SK-N-SH (cell line): ENCODE measurements at regions not wholly inside any gene's neighbourhood (a gene's known extent, or its start where the extent isn't known, plus 50 kb on each side); places are given as distances from the start of the nearest gene placed in this dataset.

Experiments used
- CTCF ChIA-PET: fragments of 300-600, 350-600 bp; formaldehyde crosslinking; extraction: SDS; loops from one replicate; lab custom pipeline; 2021; lab: Yijun Ruan, JAX
- POLR2A ChIA-PET: fragments of 350-600 bp; sonication (Branson Sonifier 250); formaldehyde crosslinking; extraction: SDS; loops from one replicate; lab custom pipeline; 2020; ENCODE audit warnings: antibody characterized with exemption, inconsistent platforms; lab: Yijun Ruan, JAX
- DNase-seq: peaks from one replicate; pipeline ENCODE4 v3.0.0; 2012
- H2AFZ ChIP-seq: fragments of 200-600 bp; sonication (generic); 2 replicates; pipeline ENCODE4 v1.8.1; 2016; ENCODE audit warnings: antibody characterized with exemption, mild to moderate bottlenecking, low read depth
- H3F3A ChIP-seq: fragments of 200-600 bp; sonication (generic); replicated peaks from 2 replicates; pipeline ENCODE3; 2016; ENCODE audit warnings: antibody characterized with exemption, mild to moderate bottlenecking; ENCODE audit not compliant: insufficient read depth
- H3K27ac ChIP-seq, 2 experiments: fragments of 200-500 bp in 1 of 2; fragments of 200-600 bp in 1 of 2; sonication (Bioruptor generic) in 1 of 2; sonication (generic), shearing (Covaris generic) in 1 of 2; 2 replicates each; pipeline versions ENCODE4 v1.5.1 to v1.6.1; 2014 to 2016; ENCODE audit warnings: low read depth in 2 of 2, inconsistent platforms in 1 of 2, low read length in 1 of 2, mild to moderate bottlenecking in 1 of 2, mixed read lengths in 1 of 2
- H3K27me3 ChIP-seq: fragments of 200-600 bp; sonication (generic), shearing (Covaris generic); 2 replicates; pipeline ENCODE4 v1.6.1; 2016; ENCODE audit warnings: mixed run types; ENCODE audit not compliant: insufficient read depth
- H3K36me3 ChIP-seq, 2 experiments: fragments of 200-500 bp in 1 of 2; fragments of 200-600 bp in 1 of 2; sonication (Bioruptor generic) in 1 of 2; sonication (generic) in 1 of 2; replicated peaks in 1 of 2; 2 replicates each; pipeline versions ENCODE3 to v1.5.1; 2014 to 2016; ENCODE audit warnings: low read length in 1 of 2, mild to moderate bottlenecking in 1 of 2; ENCODE audit not compliant: insufficient read depth in 2 of 2, control insufficient read depth in 1 of 2
- H3K4me1 ChIP-seq, 2 experiments: fragments of 200-500 bp in 1 of 2; fragments of 200-600 bp in 1 of 2; sonication (Bioruptor generic) in 1 of 2; sonication (generic), shearing (Covaris generic) in 1 of 2; 2 replicates each; pipeline versions ENCODE4 v1.5.1 to v1.6.1; 2014 to 2016; ENCODE audit warnings: low read depth in 1 of 2, low read length in 1 of 2, mixed run types in 1 of 2; ENCODE audit not compliant: insufficient read depth in 2 of 2, control insufficient read depth in 1 of 2
- H3K4me2 ChIP-seq: fragments of 200-600 bp; sonication (generic), shearing (Covaris generic); 2 replicates; pipeline ENCODE4 v1.6.1; 2017; ENCODE audit warnings: mixed run types
- H3K4me3 ChIP-seq, 2 experiments: fragments of 200-500 bp in 1 of 2; fragments of 200-600 bp in 1 of 2; sonication (Bioruptor generic) in 1 of 2; sonication (generic), shearing (Covaris generic) in 1 of 2; 2 replicates each; pipeline versions ENCODE4 v1.5.1 to v1.8.1; 2014 to 2016; ENCODE audit warnings: low read depth in 2 of 2, inconsistent platforms in 1 of 2, low read length in 1 of 2, mild to moderate bottlenecking in 1 of 2, mixed read lengths in 1 of 2, moderate library complexity in 1 of 2
- H3K79me2 ChIP-seq: fragments of 200-600 bp; sonication (generic); 2 replicates; pipeline ENCODE4 v1.8.1; 2017; ENCODE audit warnings: mild to moderate bottlenecking; ENCODE audit not compliant: insufficient read depth
- H3K9ac ChIP-seq: fragments of 200-600 bp; sonication (generic); 2 replicates; pipeline ENCODE4 v1.6.1; 2017; ENCODE audit warnings: mixed run types
- H3K9me2 ChIP-seq: fragments of 200-600 bp; sonication (generic); 2 replicates; pipeline ENCODE4 v1.6.1; 2017; ENCODE audit warnings: mixed run types
- H3K9me3 ChIP-seq: fragments of 200-600 bp; sonication (generic); 2 replicates; pipeline ENCODE4 v1.6.1; 2017; ENCODE audit warnings: mixed run types, mild to moderate bottlenecking, moderate library complexity
- H4K20me1 ChIP-seq: fragments of 200-600 bp; sonication (generic); 2 replicates; pipeline ENCODE4 v1.6.1; 2017; ENCODE audit warnings: mild to moderate bottlenecking, mixed run types; ENCODE audit not compliant: insufficient read depth
- ELF1 ChIP-seq: IDR thresholded peaks from 2 replicates; pipeline ENCODE4 v1.4.0; 2012
- EP300 ChIP-seq, 2 experiments: IDR thresholded peaks; 2 replicates each; pipeline versions ENCODE4 v1.4.0 to v1.6.1; 2012; ENCODE audit warnings: borderline replicate concordance in 1 of 2, low read depth in 1 of 2, low read length in 1 of 2
- EZH2phosphoT487 ChIP-seq: fragments of 200-600 bp; sonication (generic); IDR thresholded peaks from 2 replicates; pipeline ENCODE4 v1.6.1; 2017; ENCODE audit warnings: low read depth, mixed run types, mild to moderate bottlenecking, antibody characterized with exemption, moderate library complexity, borderline replicate concordance
- FOXJ3 ChIP-seq: sonication (generic); formaldehyde crosslinking; IDR thresholded peaks from 2 replicates; pipeline ENCODE4 v1.5.1; 2020; ENCODE audit warnings: mild to moderate bottlenecking, missing genetic modification reagents
- FOXM1 ChIP-seq: IDR thresholded peaks from 2 replicates; pipeline ENCODE4 v1.4.0; 2012; ENCODE audit warnings: low read depth, mild to moderate bottlenecking
- MXI1 ChIP-seq: IDR thresholded peaks from 2 replicates; pipeline ENCODE4 v1.6.1; 2012; ENCODE audit warnings: mild to moderate bottlenecking, low read depth, low read length, improper control_type of control experiment
- NFIC ChIP-seq: IDR thresholded peaks from 2 replicates; pipeline ENCODE4 v1.4.0; 2012; ENCODE audit warnings: borderline replicate concordance
- NRF1 ChIP-seq: IDR thresholded peaks from 2 replicates; pipeline ENCODE4 v1.6.1; 2012; ENCODE audit warnings: low read depth, mild to moderate bottlenecking, low read length
- RCOR1 ChIP-seq: fragments of 150-350 bp; IDR thresholded peaks from 2 replicates; pipeline ENCODE4 v1.6.1; 2017; ENCODE audit warnings: antibody characterized with exemption, low read length
- RFX5 ChIP-seq: IDR thresholded peaks from 2 replicates; pipeline ENCODE4 v1.6.1; 2012; ENCODE audit warnings: mild to moderate bottlenecking, improper control_type of control experiment, low read length
- RXRA ChIP-seq: IDR thresholded peaks from 2 replicates; pipeline ENCODE4 v1.4.0; 2012; ENCODE audit warnings: low read depth, mild to moderate bottlenecking, borderline replicate concordance
- SIN3A ChIP-seq: IDR thresholded peaks from 2 replicates; pipeline ENCODE4 v1.6.1; 2012; ENCODE audit warnings: low read depth, mild to moderate bottlenecking, low read length, moderate library complexity, borderline replicate concordance
- TAF1 ChIP-seq: IDR thresholded peaks from 2 replicates; pipeline ENCODE4 v1.6.1; 2012; ENCODE audit warnings: low read depth, mild to moderate bottlenecking, low read length, moderate library complexity, borderline replicate concordance
- TCF12 ChIP-seq: IDR thresholded peaks from 2 replicates; pipeline ENCODE4 v1.4.0; 2012
- TEAD4 ChIP-seq: IDR thresholded peaks from 2 replicates; pipeline ENCODE4 v1.4.0; 2012; ENCODE audit warnings: mild to moderate bottlenecking, borderline replicate concordance; ENCODE audit not compliant: insufficient read depth
- WGBS: methylation state at CpG from one replicate; pipeline ENCODE4 v1.1.6; 2017; ENCODE audit warnings: low lambda C conversion rate; 5-methylcytosine and 5-hydroxymethylcytosine counted together
- TF ChIP-seq, protein P1 (sequence below): fragments of 200-600 bp; sonication (generic); IDR thresholded peaks from 2 replicates; pipeline ENCODE4 v1.6.1; 2017; ENCODE audit warnings: antibody characterized with exemption, mild to moderate bottlenecking, moderate library complexity
- TF ChIP-seq, protein P2 (sequence below): IDR thresholded peaks from 2 replicates; pipeline ENCODE4 v1.4.0; 2012; ENCODE audit warnings: low read depth, borderline replicate concordance
- TF ChIP-seq, protein P3 (sequence below): fragments of 150-350 bp; IDR thresholded peaks from 2 replicates; pipeline ENCODE4 v1.6.1; 2016; ENCODE audit warnings: mild to moderate bottlenecking, low read depth, low read length

DNA sequence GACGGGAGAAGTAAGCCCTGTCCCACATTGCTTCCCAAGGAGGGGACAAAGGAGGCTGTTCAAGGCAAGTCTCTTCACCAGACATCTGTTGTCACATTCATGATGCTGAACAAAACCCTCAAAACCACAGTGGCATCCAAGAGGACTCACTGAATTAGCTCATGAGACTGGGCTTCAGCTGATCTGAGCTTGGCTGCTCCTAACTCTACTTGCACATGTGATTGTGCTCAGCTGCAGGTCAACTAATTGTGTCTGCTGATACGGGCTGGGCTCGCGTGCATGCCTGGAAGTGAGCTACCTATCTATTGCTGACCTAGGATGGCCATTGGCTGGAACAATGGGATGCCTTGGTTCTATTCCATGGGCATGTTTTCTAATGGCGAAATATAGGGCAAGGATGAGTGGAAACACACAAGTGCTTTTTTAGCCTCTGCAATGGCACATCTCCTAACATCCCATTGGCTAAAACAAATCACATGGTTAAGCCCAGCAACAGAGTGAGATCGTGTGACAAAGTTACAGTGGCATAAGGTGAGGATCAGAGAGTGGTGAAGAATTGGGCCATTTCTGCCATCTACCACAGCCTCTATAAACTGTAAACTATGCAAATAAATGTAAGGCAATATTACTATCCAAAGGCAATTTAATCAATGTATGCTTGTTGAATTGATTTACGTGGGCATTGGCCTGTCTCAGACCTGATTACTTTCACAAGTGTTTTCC, 52.9 kb upstream of the CAPN13 start:
- Histone ChIP-seq H3K27ac (no peak overlapping the region), H3K36me3 (no peaks in the 10 kb centered on the region), H3F3A (no peaks in the 10 kb centered on the region), H3K9ac (no peak overlapping the region), H3K4me3 (no peak overlapping the region), H3K4me2 (no peak overlapping the region), H3K9me2 (no peaks in the 10 kb centered on the region), H2AFZ (no peak overlapping the region), H3K27me3 (no peaks in the 10 kb centered on the region), H3K4me1 (peaks cover 0 to 15% of the 10 kb centered on the region in 2 experiments; a peak in 2 of 4 replicates), H4K20me1 (no peaks in the 10 kb centered on the region), H3K9me3 (no peaks in the 10 kb centered on the region), H3K79me2 (no peaks in the 10 kb centered on the region)
- CTCF ChIA-PET, result interaction anchor here (0.8 to 9.2 kb wide), 22 partner anchors 12 to 694 kb away, joined by 3 to 291 read pairs (median 8); partner anchors contain the start of gene GALNT14
- DNase-seq, result no peak
- POLR2A ChIA-PET, result interaction anchor here (1.1 kb wide), 1 partner anchor 126 kb away, joined by 3 read pairs; no protein-coding TSS in a partner anchor
- TF ChIP-seq, protein P1, sequence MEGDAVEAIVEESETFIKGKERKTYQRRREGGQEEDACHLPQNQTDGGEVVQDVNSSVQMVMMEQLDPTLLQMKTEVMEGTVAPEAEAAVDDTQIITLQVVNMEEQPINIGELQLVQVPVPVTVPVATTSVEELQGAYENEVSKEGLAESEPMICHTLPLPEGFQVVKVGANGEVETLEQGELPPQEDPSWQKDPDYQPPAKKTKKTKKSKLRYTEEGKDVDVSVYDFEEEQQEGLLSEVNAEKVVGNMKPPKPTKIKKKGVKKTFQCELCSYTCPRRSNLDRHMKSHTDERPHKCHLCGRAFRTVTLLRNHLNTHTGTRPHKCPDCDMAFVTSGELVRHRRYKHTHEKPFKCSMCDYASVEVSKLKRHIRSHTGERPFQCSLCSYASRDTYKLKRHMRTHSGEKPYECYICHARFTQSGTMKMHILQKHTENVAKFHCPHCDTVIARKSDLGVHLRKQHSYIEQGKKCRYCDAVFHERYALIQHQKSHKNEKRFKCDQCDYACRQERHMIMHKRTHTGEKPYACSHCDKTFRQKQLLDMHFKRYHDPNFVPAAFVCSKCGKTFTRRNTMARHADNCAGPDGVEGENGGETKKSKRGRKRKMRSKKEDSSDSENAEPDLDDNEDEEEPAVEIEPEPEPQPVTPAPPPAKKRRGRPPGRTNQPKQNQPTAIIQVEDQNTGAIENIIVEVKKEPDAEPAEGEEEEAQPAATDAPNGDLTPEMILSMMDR, result no peak
- TF ChIP-seq, protein P2, sequence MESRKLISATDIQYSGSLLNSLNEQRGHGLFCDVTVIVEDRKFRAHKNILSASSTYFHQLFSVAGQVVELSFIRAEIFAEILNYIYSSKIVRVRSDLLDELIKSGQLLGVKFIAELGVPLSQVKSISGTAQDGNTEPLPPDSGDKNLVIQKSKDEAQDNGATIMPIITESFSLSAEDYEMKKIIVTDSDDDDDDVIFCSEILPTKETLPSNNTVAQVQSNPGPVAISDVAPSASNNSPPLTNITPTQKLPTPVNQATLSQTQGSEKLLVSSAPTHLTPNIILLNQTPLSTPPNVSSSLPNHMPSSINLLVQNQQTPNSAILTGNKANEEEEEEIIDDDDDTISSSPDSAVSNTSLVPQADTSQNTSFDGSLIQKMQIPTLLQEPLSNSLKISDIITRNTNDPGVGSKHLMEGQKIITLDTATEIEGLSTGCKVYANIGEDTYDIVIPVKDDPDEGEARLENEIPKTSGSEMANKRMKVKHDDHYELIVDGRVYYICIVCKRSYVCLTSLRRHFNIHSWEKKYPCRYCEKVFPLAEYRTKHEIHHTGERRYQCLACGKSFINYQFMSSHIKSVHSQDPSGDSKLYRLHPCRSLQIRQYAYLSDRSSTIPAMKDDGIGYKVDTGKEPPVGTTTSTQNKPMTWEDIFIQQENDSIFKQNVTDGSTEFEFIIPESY, result no peak
- TF ChIP-seq TEAD4 (no peak), ELF1 (no peak), MXI1 (no peak), EP300 (IDR thresholded peaks at IDR 0.05; ENCODE audit: borderline replicate concordance in 1 of 2, low read depth in 1 of 2, low read length in 1 of 2) (no peak), RFX5 (no peak), FOXJ3 (CRISPR knock-in tag) (no peak), SIN3A (no peak), FOXM1 (no peak), NRF1 (no peak), RXRA (no peak), EZH2phosphoT487 (no peak), TAF1 (no peak), NFIC (no peak), TCF12 (no peak), RCOR1 (no peak)
- TF ChIP-seq, protein P3, sequence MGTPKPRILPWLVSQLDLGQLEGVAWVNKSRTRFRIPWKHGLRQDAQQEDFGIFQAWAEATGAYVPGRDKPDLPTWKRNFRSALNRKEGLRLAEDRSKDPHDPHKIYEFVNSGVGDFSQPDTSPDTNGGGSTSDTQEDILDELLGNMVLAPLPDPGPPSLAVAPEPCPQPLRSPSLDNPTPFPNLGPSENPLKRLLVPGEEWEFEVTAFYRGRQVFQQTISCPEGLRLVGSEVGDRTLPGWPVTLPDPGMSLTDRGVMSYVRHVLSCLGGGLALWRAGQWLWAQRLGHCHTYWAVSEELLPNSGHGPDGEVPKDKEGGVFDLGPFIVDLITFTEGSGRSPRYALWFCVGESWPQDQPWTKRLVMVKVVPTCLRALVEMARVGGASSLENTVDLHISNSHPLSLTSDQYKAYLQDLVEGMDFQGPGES, result no peak
- WGBS, result 36% methylated on average over 7 of the region's 7 CpGs
